HUES48 (cell line): ENCODE measurements at regions not wholly inside any gene's neighbourhood (a gene's known extent, or its start where the extent isn't known, plus 50 kb on each side); places are given as distances from the start of the nearest gene placed in this dataset.
A peak's percentile ranks its signal among the peaks of the same experiment; 100 is the strongest.
"Not testable (repeated sequence)": the region's sequence is repeated elsewhere in the genome, so short reads cannot be mapped to it uniquely, and the experiment has no call there.

Experiments
- H3K27ac ChIP-seq: one replicate; pipeline ENCODE4 v1.7.0; 2013; ENCODE audit warnings: low read depth, low read length, inconsistent platforms
- H3K27me3 ChIP-seq: 2 replicates; pipeline ENCODE4 v1.6.1; 2013; ENCODE audit warnings: mild to moderate bottlenecking, low read length; ENCODE audit not compliant: control insufficient read depth, insufficient read depth
- H3K36me3 ChIP-seq: 2 replicates; pipeline ENCODE4 v1.6.1; 2013; ENCODE audit warnings: low read length; ENCODE audit not compliant: control insufficient read depth, insufficient read depth
- H3K4me1 ChIP-seq: 2 replicates; pipeline ENCODE4 v1.6.1; 2013; ENCODE audit warnings: mild to moderate bottlenecking, low read length; ENCODE audit not compliant: control insufficient read depth, insufficient read depth
- H3K4me3 ChIP-seq: 2 replicates; pipeline ENCODE4 v1.5.1; 2013; ENCODE audit warnings: mild to moderate bottlenecking, low read depth, low read length
- H3K9ac ChIP-seq: 2 replicates; pipeline ENCODE4 v1.6.1; 2013; ENCODE audit warnings: mild to moderate bottlenecking, low read depth, low read length, moderate library complexity
- H3K9me3 ChIP-seq: 2 replicates; pipeline ENCODE4 v1.6.1; 2013; ENCODE audit warnings: low read length; ENCODE audit not compliant: control insufficient read depth, insufficient read depth

GRCh38 chr4:140236654-140237169 is 82.7 kb upstream of the MAML3 start:
- H3K27ac ChIP-seq: no peak overlapping the region
- H3K27me3 ChIP-seq: no peaks in the 10 kb centered on the region
- H3K9ac ChIP-seq: no peak overlapping the region
- no peaks in the 10 kb centered on the region for H3K36me3 ChIP-seq
- H3K9me3 ChIP-seq: no peaks in the 10 kb centered on the region
- no peak overlapping the region for H3K4me3 ChIP-seq
- peaks cover 35% of the 10 kb centered on the region for H3K4me1 ChIP-seq

DNA sequence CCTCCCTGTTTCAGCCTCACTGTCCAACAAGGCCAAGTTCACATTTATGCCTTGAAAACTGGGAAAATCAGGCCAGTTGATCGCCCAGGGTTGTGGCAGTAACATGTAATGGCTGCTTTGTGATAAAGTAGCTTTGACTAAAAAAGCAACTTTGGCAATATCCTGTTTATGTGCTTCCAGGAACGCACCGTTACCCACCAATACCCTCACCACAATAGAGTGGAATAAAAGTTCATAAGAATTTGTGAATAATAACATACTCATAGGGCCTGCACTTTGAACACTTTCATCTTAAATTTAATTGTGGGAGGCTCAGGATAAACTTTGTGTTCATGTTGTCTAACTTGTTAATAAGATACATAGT is 80.7 kb upstream of the MAML3 start:
- Histone ChIP-seq H3K27me3 (no peaks in the 10 kb centered on the region), H3K27ac (no peak overlapping the region), H3K36me3 (no peaks in the 10 kb centered on the region), H3K4me1 (peaks cover 31% of the 10 kb centered on the region), H3K9ac (no peak overlapping the region), H3K9me3 (no peaks in the 10 kb centered on the region), H3K4me3 (no peak overlapping the region)

- no peaks in the 10 kb centered on the region for H3K36me3 ChIP-seq
- H3K27ac ChIP-seq: no peak overlapping the region
- H3K4me3 ChIP-seq: no peak overlapping the region
- H3K9me3 ChIP-seq: no peaks in the 10 kb centered on the region
- no peaks in the 10 kb centered on the region for H3K27me3 ChIP-seq
- peaks cover 31% of the 10 kb centered on the region for H3K4me1 ChIP-seq
- no peak overlapping the region for H3K9ac ChIP-seq
Observed at GRCh38 chr4:140233791-140234696, 80.1 kb upstream of the MAML3 start.

GRCh38 chr4:140229881-140230280 is 75.9 kb upstream of the MAML3 start:
- Histone ChIP-seq H3K27ac (no peak overlapping the region), H3K4me1 (peaks cover 16% of the 10 kb centered on the region), H3K36me3 (no peaks in the 10 kb centered on the region), H3K9ac (no peak overlapping the region), H3K4me3 (no peak overlapping the region), H3K27me3 (no peaks in the 10 kb centered on the region), H3K9me3 (no peaks in the 10 kb centered on the region)

GRCh38 chr4:140227286-140227685 is 73.3 kb upstream of the MAML3 start:
- H3K4me3 ChIP-seq: no peak overlapping the region
- no peak overlapping the region for H3K9ac ChIP-seq
- no peaks in the 10 kb centered on the region for H3K27me3 ChIP-seq
- H3K4me1 ChIP-seq: peaks cover 12% of the 10 kb centered on the region
- H3K27ac ChIP-seq: no peak overlapping the region
- H3K9me3 ChIP-seq: no peaks in the 10 kb centered on the region
- H3K36me3 ChIP-seq: no peaks in the 10 kb centered on the region

- Histone ChIP-seq H3K27ac (no peak overlapping the region), H3K9ac (no peak overlapping the region), H3K27me3 (no peaks in the 10 kb centered on the region), H3K4me3 (no peak overlapping the region), H3K4me1 (peaks cover 16% of the 10 kb centered on the region), H3K9me3 (no peaks in the 10 kb centered on the region), H3K36me3 (no peaks in the 10 kb centered on the region)
Observed at GRCh38 chr4:140223056-140223810, 69.2 kb upstream of the MAML3 start.

DNA sequence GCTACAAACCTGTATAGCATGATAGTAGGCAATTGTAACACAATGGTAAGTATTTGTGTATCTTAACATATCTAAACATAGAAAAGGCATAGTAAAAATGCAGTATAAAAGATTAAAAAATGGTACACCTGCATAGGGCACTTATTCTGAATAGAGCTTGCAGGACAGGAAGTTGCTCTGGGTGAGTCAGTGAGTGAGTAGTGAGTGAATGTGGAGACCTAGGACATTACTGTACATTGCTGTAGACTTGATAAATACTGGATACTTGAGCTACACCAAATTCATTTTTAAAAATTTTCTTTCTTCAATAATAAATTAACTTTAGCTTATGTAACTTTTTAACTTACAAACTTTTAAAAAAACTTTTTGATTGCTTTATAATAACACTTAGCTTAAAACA is 68.2 kb upstream of the MAML3 start:
- no peaks in the 10 kb centered on the region for H3K36me3 ChIP-seq
- H3K9ac ChIP-seq: no peak overlapping the region
- no peak overlapping the region for H3K27ac ChIP-seq
- no peak overlapping the region for H3K4me3 ChIP-seq
- peaks cover 9% of the 10 kb centered on the region for H3K4me1 ChIP-seq
- H3K9me3 ChIP-seq: no peaks in the 10 kb centered on the region
- no peaks in the 10 kb centered on the region for H3K27me3 ChIP-seq

DNA sequence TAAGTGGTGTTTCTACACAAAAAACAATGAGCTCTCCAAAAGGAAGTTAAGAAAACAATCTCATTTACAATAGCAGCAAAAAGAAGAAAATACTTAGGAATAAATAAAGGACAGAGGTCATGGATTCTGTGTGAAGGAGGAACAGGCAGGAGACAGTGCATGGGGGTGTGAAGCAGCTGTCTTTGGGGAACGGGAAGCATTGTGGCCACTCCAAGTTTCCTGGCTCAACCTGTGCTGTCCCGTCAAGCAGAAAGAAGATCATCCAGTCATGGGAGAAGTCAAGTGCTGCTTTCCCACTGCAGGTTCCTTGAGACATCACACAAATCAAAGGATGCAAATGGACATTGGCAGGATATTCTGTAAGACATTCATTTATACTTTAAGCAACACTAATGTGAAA is 66.1 kb upstream of the MAML3 start:
- H3K9me3 ChIP-seq: no peaks in the 10 kb centered on the region
- H3K9ac ChIP-seq: no peak overlapping the region
- H3K36me3 ChIP-seq: no peaks in the 10 kb centered on the region
- no peak overlapping the region for H3K27ac ChIP-seq
- peaks cover 8% of the 10 kb centered on the region for H3K4me1 ChIP-seq
- no peak overlapping the region for H3K4me3 ChIP-seq
- H3K27me3 ChIP-seq: no peaks in the 10 kb centered on the region

- H3K9ac ChIP-seq: no peak overlapping the region
Observed at GRCh38 chr4:140219567-140219966, 65.6 kb upstream of the MAML3 start.

DNA sequence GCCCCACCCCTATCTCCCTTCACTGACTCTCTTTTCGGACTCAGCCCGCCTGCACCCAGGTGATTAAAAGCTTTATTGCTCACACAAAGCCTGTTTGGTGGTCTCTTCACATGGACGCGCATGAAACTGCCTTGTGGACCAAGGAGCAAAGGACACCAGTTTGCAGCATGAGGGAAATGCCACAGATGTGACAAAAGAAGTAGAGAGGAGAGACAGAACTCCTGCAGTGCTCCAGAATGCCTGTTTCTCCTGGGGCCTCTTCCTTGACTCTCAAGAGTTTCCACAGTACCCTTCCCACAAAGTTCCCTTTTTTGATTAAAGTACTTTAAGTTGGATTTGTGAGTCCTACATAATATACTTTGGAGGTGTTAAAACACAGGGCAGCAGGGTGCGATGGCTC is 65.1 kb upstream of the MAML3 start:
- not testable (repeated sequence) for H3K27me3 ChIP-seq, H3K4me3 ChIP-seq, H3K9me3 ChIP-seq, H3K9ac ChIP-seq, H3K36me3 ChIP-seq, H3K4me1 ChIP-seq
- peak overlapping the region; percentile 87 for H3K27ac ChIP-seq

More at GRCh38 chr4:140219567-140219966, 65.6 kb upstream of the MAML3 start:
- H3K36me3 ChIP-seq: no peaks in the 10 kb centered on the region
- peak overlapping the region; percentile 87 for H3K27ac ChIP-seq
- no peaks in the 10 kb centered on the region for H3K27me3 ChIP-seq
- H3K9me3 ChIP-seq: no peaks in the 10 kb centered on the region
- no peak overlapping the region for H3K4me3 ChIP-seq
- peaks cover 8% of the 10 kb centered on the region for H3K4me1 ChIP-seq

- Histone ChIP-seq H3K27me3 (no peaks in the 10 kb centered on the region), H3K4me3 (no peak overlapping the region), H3K9ac (no peak overlapping the region), H3K36me3 (no peaks in the 10 kb centered on the region), H3K9me3 (no peaks in the 10 kb centered on the region), H3K4me1 (peaks cover 16% of the 10 kb centered on the region), H3K27ac (peak overlapping the region; percentile 77)
Observed at GRCh38 chr4:140213749-140214148, 59.8 kb upstream of the MAML3 start.
